Common myeloid progenitor, CD34-positive (primary cell): ENCODE measurements at regions not wholly inside any gene's neighbourhood (a gene's known extent, or its start where the extent isn't known, plus 50 kb on each side); places are given as distances from the start of the nearest gene placed in this dataset.

Experiments
- CTCF ChIA-PET: fragments of 350-600 bp; sonication (Branson Sonifier 250); formaldehyde crosslinking; loops from one replicate; lab custom pipeline; 2021; ENCODE audit warnings: antibody characterized with exemption; lab: Charles Lee
- POLR2A ChIA-PET: fragments of 350-600 bp; sonication (Branson Sonifier 250); formaldehyde crosslinking; loops from one replicate; lab custom pipeline; 2021; ENCODE audit warnings: antibody characterized with exemption; lab: Charles Lee
- DNase-seq, 3 donors: peaks; one replicate each; pipeline versions ENCODE4 v3.0.0 to v3.0.0-alpha.2; 2013
- H3K27ac ChIP-seq, 2 experiments: 1 replicate in 1 of 2; 2 replicates in 1 of 2; pipeline ENCODE4 v1.7.0; 2013; ENCODE audit warnings: inconsistent platforms in 2 of 2, low read length in 2 of 2, mild to moderate bottlenecking in 2 of 2, low read depth in 1 of 2, moderate library complexity in 1 of 2; ENCODE audit not compliant: severe bottlenecking in 2 of 2, insufficient read depth in 1 of 2, poor library complexity in 1 of 2
- H3K27me3 ChIP-seq, 5 experiments: replicated peaks in 2 of 5; 1 replicate in 3 of 5; 2 replicates in 2 of 5; pipeline versions ENCODE4 v1.6.1 to v1.7.0; 2013; ENCODE audit warnings: low read length in 4 of 5, mild to moderate bottlenecking in 2 of 5, moderate library complexity in 2 of 5, inconsistent platforms in 1 of 5; ENCODE audit not compliant: insufficient read depth in 5 of 5, control insufficient read depth in 4 of 5
- H3K36me3 ChIP-seq, 4 experiments: 1 replicate in 2 of 4; 2 replicates in 2 of 4; pipeline versions ENCODE4 v1.6.1 to v1.7.0; 2013; ENCODE audit warnings: low read length in 3 of 4, control low read depth in 1 of 4, mild to moderate bottlenecking in 1 of 4; ENCODE audit not compliant: control insufficient read depth in 4 of 4, insufficient read depth in 4 of 4
- H3K4me1 ChIP-seq, 4 experiments: 1 replicate in 3 of 4; 2 replicates in 1 of 4; pipeline versions ENCODE4 v1.6.1 to v1.7.1; 2013; ENCODE audit warnings: low read length in 3 of 4, mild to moderate bottlenecking in 3 of 4, control low read depth in 1 of 4, inconsistent platforms in 1 of 4, moderate library complexity in 1 of 4; ENCODE audit not compliant: control insufficient read depth in 4 of 4, insufficient read depth in 4 of 4; ENCODE audit errors: control extremely low read depth in 1 of 4
- H3K4me3 ChIP-seq, 7 experiments: 1 replicate in 4 of 7; 2 replicates in 3 of 7; pipeline versions ENCODE4 v1.5.1 to v1.7.0; 2013; ENCODE audit warnings: mild to moderate bottlenecking in 7 of 7, low read length in 6 of 7, moderate library complexity in 6 of 7, inconsistent platforms in 2 of 7, low read depth in 2 of 7, control low read depth in 1 of 7; ENCODE audit not compliant: insufficient read depth in 4 of 7, control insufficient read depth in 1 of 7; ENCODE audit errors: extremely low read depth in 1 of 7
- H3K9me3 ChIP-seq, 5 experiments: 1 replicate in 4 of 5; 2 replicates in 1 of 5; pipeline versions ENCODE4 v1.6.1 to v1.7.1; 2013; ENCODE audit warnings: low read length in 4 of 5, mild to moderate bottlenecking in 2 of 5, inconsistent platforms in 1 of 5, low read depth in 1 of 5, moderate library complexity in 1 of 5; ENCODE audit not compliant: control insufficient read depth in 4 of 5, insufficient read depth in 2 of 5; ENCODE audit errors: control extremely low read depth in 1 of 5
- WGBS: methylation state at CpG from one replicate; pipeline ENCODE4 v1.1.5; 2013; ENCODE audit not compliant: insufficient coverage; 5-methylcytosine and 5-hydroxymethylcytosine counted together

- no peak overlapping the region for H3K27ac ChIP-seq
- H3K9me3 ChIP-seq = peaks cover 0 to 4% (median 0%) of the 10 kb centered on the region in 5 experiments
- DNase-seq = no peak
- no peaks in the 10 kb centered on the region for H3K4me1 ChIP-seq
- no peaks in the 10 kb centered on the region for H3K27me3 ChIP-seq
- ChIA-PET POLR2A (no interaction called here), CTCF (no interaction called here)
- H3K36me3 ChIP-seq = no peaks in the 10 kb centered on the region
- H3K4me3 ChIP-seq = no peak overlapping the region
- WGBS = no CpG with 5 or more reads among the region's 3 CpGs
Measured at GRCh38 chr9:117595650-117596049, 108.6 kb upstream of the TLR4 start.

- H3K36me3 ChIP-seq = no peaks in the 10 kb centered on the region
- H3K27me3 ChIP-seq = no peaks in the 10 kb centered on the region
- H3K27ac ChIP-seq = no peak overlapping the region
- CTCF ChIA-PET = no interaction called here
- H3K4me3 ChIP-seq = no peak overlapping the region
- H3K9me3 ChIP-seq = no peaks in the 10 kb centered on the region
- no peaks in the 10 kb centered on the region for H3K4me1 ChIP-seq
- no CpG with 5 or more reads among the region's 2 CpGs for WGBS
- no peak for DNase-seq
- POLR2A ChIA-PET = no interaction called here
Measured at GRCh38 chr9:117587263-117587662, 116.9 kb upstream of the TLR4 start.

- no peak for DNase-seq
- CTCF ChIA-PET = no interaction called here
Measured at GRCh38 chr9:117574099-117574498, 130.1 kb upstream of the TLR4 start.

GRCh38 chr9:117564839-117565238, 139.4 kb upstream of the TLR4 start:
- DNase-seq = no peak
- Histone ChIP-seq H3K36me3 (no peaks in the 10 kb centered on the region), H3K4me3 (no peak overlapping the region), H3K27ac (no peak overlapping the region), H3K4me1 (no peaks in the 10 kb centered on the region), H3K27me3 (no peaks in the 10 kb centered on the region), H3K9me3 (no peaks in the 10 kb centered on the region)
- ChIA-PET POLR2A (no interaction called here), CTCF (interaction anchor here (1.0 kb wide), 1 partner anchor 41 kb away, joined by 3 read pairs; no protein-coding TSS in a partner anchor)
- WGBS = 100% methylated on average over 1 of the region's 1 CpG

More at GRCh38 chr9:117574099-117574498, 130.1 kb upstream of the TLR4 start:
- Histone ChIP-seq H3K4me3 (no peak overlapping the region), H3K27ac (no peak overlapping the region), H3K36me3 (no peaks in the 10 kb centered on the region), H3K4me1 (no peaks in the 10 kb centered on the region), H3K27me3 (no peaks in the 10 kb centered on the region), H3K9me3 (no peaks in the 10 kb centered on the region)
- 100% methylated on average over 1 of the region's 3 CpGs for WGBS
- POLR2A ChIA-PET = no interaction called here

- Histone ChIP-seq H3K4me1 (no peaks in the 10 kb centered on the region), H3K27me3 (no peaks in the 10 kb centered on the region), H3K27ac (no peak overlapping the region), H3K9me3 (no peaks in the 10 kb centered on the region), H3K36me3 (no peaks in the 10 kb centered on the region), H3K4me3 (no peak overlapping the region)
- DNase-seq = no peak
- ChIA-PET CTCF (no interaction called here), POLR2A (no interaction called here)
- 100% methylated on average over 1 of the region's 2 CpGs for WGBS
Measured at GRCh38 chr9:117561761-117562160, 142.4 kb upstream of the TLR4 start.

GRCh38 chr9:117555964-117556629, 141.2 kb upstream of the ASTN2 start:
- WGBS = 67% methylated on average over 3 of the region's 5 CpGs
- H3K36me3 ChIP-seq = no peaks in the 10 kb centered on the region
- no peaks in the 10 kb centered on the region for H3K27me3 ChIP-seq
- POLR2A ChIA-PET = no interaction called here
- CTCF ChIA-PET = no interaction called here
- DNase-seq = peak in 2 of 3 donors; percentile 1 to 6
- H3K9me3 ChIP-seq = no peaks in the 10 kb centered on the region
- H3K4me3 ChIP-seq = no peak overlapping the region
- H3K4me1 ChIP-seq = no peaks in the 10 kb centered on the region
- no peak overlapping the region for H3K27ac ChIP-seq

GRCh38 chr9:117552811-117553210, 138.0 kb upstream of the ASTN2 start:
- ChIA-PET POLR2A (no interaction called here), CTCF (no interaction called here)
- Histone ChIP-seq H3K27me3 (peaks cover 0 to 3% (median 0%) of the 10 kb centered on the region in 5 experiments), H3K4me3 (no peak overlapping the region), H3K9me3 (no peaks in the 10 kb centered on the region), H3K36me3 (no peaks in the 10 kb centered on the region), H3K27ac (no peak overlapping the region), H3K4me1 (no peaks in the 10 kb centered on the region)
- DNase-seq = no peak
- 100% methylated on average over 1 of the region's 2 CpGs for WGBS
